Colonic mucosa (tissue), 4 donors: ENCODE measurements at regions not wholly inside any gene's neighbourhood (a gene's known extent, or its start where the extent isn't known, plus 50 kb on each side); places are given as distances from the start of the nearest gene placed in this dataset.

ENCODE experiments used
- DNase-seq: peaks from one replicate; pipeline ENCODE4 v3.0.0-alpha.2; 2020
- H3K27ac ChIP-seq: fragments of 200-600 bp; one replicate; pipeline ENCODE4 v1.8.0; 2021
- H3K27me3 ChIP-seq: fragments of 200-600 bp; one replicate; pipeline ENCODE4 v1.8.0; 2021
- H3K36me3 ChIP-seq: fragments of 200-600 bp; one replicate; pipeline ENCODE4 v1.8.0; 2021
- H3K4me1 ChIP-seq: fragments of 200-600 bp; one replicate; pipeline ENCODE4 v1.8.0; 2021; ENCODE audit warnings: mild to moderate bottlenecking
- H3K4me3 ChIP-seq: fragments of 200-600 bp; one replicate; pipeline ENCODE4 v1.8.0; 2021
- H3K9ac ChIP-seq, 2 donors: one replicate each; pipeline ENCODE4 v1.7.0; 2013; ENCODE audit warnings: control low read depth in 2 of 2, low read depth in 2 of 2, low read length in 2 of 2
- H3K9me3 ChIP-seq: fragments of 200-600 bp; one replicate; pipeline ENCODE4 v1.8.0; 2021
- intact Hi-C: fragments of 100-400 bp; cut with DNase I; formaldehyde crosslinking; loops from one replicate; pipeline ENCODE4 v1.14.1; 2022
- TF ChIP-seq, protein P1 (sequence below): fragments of 200-600 bp; IDR thresholded peaks from one replicate; pipeline ENCODE4 v1.8.0; 2022; ENCODE audit warnings: antibody characterized with exemption, mild to moderate bottlenecking
- donor health status: healthy.
- donor health status: DM: no; HTN: no; CAD: no.
- donor health status: DM: no; HTN: no; CAD: no.

GRCh38 chr6:47157653-47158219 lies 115.6 kb upstream of the ADGRF1 start:
- intact Hi-C loops, result no loop called here
- H3K36me3 ChIP-seq, result no peaks in the 10 kb centered on the region
- no peaks in the 10 kb centered on the region for H3K4me1 ChIP-seq
- H3K9ac ChIP-seq, result no peak overlapping the region
- TF ChIP-seq, protein P1, sequence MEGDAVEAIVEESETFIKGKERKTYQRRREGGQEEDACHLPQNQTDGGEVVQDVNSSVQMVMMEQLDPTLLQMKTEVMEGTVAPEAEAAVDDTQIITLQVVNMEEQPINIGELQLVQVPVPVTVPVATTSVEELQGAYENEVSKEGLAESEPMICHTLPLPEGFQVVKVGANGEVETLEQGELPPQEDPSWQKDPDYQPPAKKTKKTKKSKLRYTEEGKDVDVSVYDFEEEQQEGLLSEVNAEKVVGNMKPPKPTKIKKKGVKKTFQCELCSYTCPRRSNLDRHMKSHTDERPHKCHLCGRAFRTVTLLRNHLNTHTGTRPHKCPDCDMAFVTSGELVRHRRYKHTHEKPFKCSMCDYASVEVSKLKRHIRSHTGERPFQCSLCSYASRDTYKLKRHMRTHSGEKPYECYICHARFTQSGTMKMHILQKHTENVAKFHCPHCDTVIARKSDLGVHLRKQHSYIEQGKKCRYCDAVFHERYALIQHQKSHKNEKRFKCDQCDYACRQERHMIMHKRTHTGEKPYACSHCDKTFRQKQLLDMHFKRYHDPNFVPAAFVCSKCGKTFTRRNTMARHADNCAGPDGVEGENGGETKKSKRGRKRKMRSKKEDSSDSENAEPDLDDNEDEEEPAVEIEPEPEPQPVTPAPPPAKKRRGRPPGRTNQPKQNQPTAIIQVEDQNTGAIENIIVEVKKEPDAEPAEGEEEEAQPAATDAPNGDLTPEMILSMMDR, result no peak
- no peak for DNase-seq
- no peaks in the 10 kb centered on the region for H3K27me3 ChIP-seq
- no peak overlapping the region for H3K4me3 ChIP-seq
- H3K27ac ChIP-seq, result no peak overlapping the region
- H3K9me3 ChIP-seq, result no peaks in the 10 kb centered on the region

GRCh38 chr6:47157063-47157462 lies 114.9 kb upstream of the ADGRF1 start:
- intact Hi-C loops, result no loop called here
- no peak overlapping the region for H3K9ac ChIP-seq
- no peak overlapping the region for H3K4me3 ChIP-seq
- no peaks in the 10 kb centered on the region for H3K36me3 ChIP-seq
- no peaks in the 10 kb centered on the region for H3K9me3 ChIP-seq
- DNase-seq, result no peak
- no peak overlapping the region for H3K27ac ChIP-seq
- TF ChIP-seq, protein P1, result no peak
- H3K4me1 ChIP-seq, result no peaks in the 10 kb centered on the region
- no peaks in the 10 kb centered on the region for H3K27me3 ChIP-seq

GRCh38 chr6:47156196-47156595 lies 114.1 kb upstream of the ADGRF1 start:
- H3K4me3 ChIP-seq, result no peak overlapping the region
- no peaks in the 10 kb centered on the region for H3K36me3 ChIP-seq
- no peaks in the 10 kb centered on the region for H3K4me1 ChIP-seq
- intact Hi-C loops, result no loop called here
- no peak overlapping the region for H3K27ac ChIP-seq
- no peaks in the 10 kb centered on the region for H3K9me3 ChIP-seq
- no peak overlapping the region for H3K9ac ChIP-seq
- TF ChIP-seq, protein P1, result no peak
- H3K27me3 ChIP-seq, result no peaks in the 10 kb centered on the region
- no peak for DNase-seq

DNA sequence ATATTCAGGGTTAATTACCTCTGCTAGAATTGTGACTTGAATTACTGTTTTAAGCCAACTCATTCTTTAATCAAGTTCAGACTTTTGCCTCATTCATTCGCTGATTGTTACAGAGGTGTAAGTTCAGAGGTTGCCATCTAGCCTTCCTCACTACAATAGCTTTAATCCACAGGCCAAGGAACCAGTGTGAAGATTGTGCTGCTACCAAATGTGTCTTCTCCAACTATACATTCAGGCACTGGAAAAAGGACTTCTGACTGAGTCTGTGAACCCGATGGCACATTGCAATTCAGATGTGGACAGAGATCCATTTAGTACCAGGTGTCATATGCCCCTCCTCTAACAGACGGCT lies 111.2 kb upstream of the ADGRF1 start:
- TF ChIP-seq, protein P1, result no peak

GRCh38 chr6:47152666-47153403 lies 110.7 kb upstream of the ADGRF1 start:
- intact Hi-C loops, result no loop called here
- no peak for DNase-seq
- H3K27ac ChIP-seq, result no peak overlapping the region

More for the DNA sequence above, 111.2 kb upstream of the ADGRF1 start:
- Histone ChIP-seq H3K9me3 (no peaks in the 10 kb centered on the region), H3K4me3 (no peak overlapping the region), H3K27me3 (no peaks in the 10 kb centered on the region), H3K27ac (no peak overlapping the region), H3K4me1 (no peaks in the 10 kb centered on the region), H3K36me3 (no peaks in the 10 kb centered on the region), H3K9ac (no peak overlapping the region)
- no peak for DNase-seq
- intact Hi-C loops, result no loop called here

More at GRCh38 chr6:47152666-47153403, 110.7 kb upstream of the ADGRF1 start:
- TF ChIP-seq, protein P1, result no peak
- H3K27me3 ChIP-seq, result no peaks in the 10 kb centered on the region
- no peaks in the 10 kb centered on the region for H3K36me3 ChIP-seq
- no peaks in the 10 kb centered on the region for H3K4me1 ChIP-seq
- H3K9me3 ChIP-seq, result no peaks in the 10 kb centered on the region
- no peak overlapping the region for H3K4me3 ChIP-seq
- no peak overlapping the region for H3K9ac ChIP-seq
